ENCODE measurements at regions not wholly inside any gene's neighbourhood (a gene's known extent, or its start where the extent isn't known, plus 50 kb on each side); places are given as distances from the start of the nearest gene placed in this dataset.

DNA sequence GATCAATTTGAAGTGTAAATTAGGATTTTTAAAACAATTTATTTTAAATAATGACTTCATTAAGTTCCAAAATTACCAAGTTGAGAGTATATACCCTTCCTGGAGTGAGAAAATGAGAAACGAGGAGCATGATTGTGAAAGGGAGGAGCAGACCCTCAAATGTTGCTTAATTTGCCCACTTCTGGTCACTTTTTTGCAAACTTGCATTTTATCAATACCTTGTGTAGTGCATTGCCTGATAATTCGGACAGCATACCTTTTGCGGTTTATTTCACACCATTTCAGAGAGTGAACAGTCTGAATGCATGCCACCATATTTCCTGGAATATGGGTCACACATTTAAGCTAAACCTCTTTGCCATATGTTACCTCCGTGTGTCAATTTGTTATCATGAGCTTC lies 669.7 kb downstream of the RNF144A start:
- TF ChIP-seq SREBF2 (IDR thresholded peaks at IDR 0.05) = no peak
- TF ChIP-seq POLR2A (IDR thresholded peaks at IDR 0.05; ENCODE audit: low read length) = no peak
- TF ChIP-seq CTCF (IDR thresholded peaks at IDR 0.05) = no peak
- no peak for TF ChIP-seq PBX3 (IDR thresholded peaks at IDR 0.05)
- TF ChIP-seq FOSL2 (IDR thresholded peaks at IDR 0.05) = no peak
- TF ChIP-seq FOSL2 (CRISPR knock-in tag; IDR thresholded peaks at IDR 0.05) = no peak
- no peak for TF ChIP-seq MAX (IDR thresholded peaks at IDR 0.05)
- TF ChIP-seq ESRRA (IDR thresholded peaks at IDR 0.05; ENCODE audit: borderline replicate concordance, low read length) = no peak
- TF ChIP-seq ZC3H11A (IDR thresholded peaks at IDR 0.05) = no peak
- no peak for TF ChIP-seq SMC3 (IDR thresholded peaks at IDR 0.05)
- TF ChIP-seq, protein P1, sequence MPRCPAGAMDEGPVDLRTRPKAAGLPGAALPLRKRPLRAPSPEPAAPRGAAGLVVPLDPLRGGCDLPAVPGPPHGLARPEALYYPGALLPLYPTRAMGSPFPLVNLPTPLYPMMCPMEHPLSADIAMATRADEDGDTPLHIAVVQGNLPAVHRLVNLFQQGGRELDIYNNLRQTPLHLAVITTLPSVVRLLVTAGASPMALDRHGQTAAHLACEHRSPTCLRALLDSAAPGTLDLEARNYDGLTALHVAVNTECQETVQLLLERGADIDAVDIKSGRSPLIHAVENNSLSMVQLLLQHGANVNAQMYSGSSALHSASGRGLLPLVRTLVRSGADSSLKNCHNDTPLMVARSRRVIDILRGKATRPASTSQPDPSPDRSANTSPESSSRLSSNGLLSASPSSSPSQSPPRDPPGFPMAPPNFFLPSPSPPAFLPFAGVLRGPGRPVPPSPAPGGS (IDR thresholded peaks at IDR 0.05) = no peak
- TF ChIP-seq, protein P2, sequence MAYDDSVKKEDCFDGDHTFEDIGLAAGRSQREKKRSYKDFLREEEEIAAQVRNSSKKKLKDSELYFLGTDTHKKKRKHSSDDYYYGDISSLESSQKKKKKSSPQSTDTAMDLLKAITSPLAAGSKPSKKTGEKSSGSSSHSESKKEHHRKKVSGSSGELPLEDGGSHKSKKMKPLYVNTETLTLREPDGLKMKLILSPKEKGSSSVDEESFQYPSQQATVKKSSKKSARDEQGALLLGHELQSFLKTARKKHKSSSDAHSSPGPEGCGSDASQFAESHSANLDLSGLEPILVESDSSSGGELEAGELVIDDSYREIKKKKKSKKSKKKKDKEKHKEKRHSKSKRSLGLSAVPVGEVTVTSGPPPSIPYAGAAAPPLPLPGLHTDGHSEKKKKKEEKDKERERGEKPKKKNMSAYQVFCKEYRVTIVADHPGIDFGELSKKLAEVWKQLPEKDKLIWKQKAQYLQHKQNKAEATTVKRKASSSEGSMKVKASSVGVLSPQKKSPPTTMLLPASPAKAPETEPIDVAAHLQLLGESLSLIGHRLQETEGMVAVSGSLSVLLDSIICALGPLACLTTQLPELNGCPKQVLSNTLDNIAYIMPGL (CRISPR knock-in tag; IDR thresholded peaks at IDR 0.05; ENCODE audit: borderline replicate concordance) = no peak
- no peak for TF ChIP-seq CEBPB (IDR thresholded peaks at IDR 0.05)
